ENCODE measurements at regions not wholly inside any gene's neighbourhood (a gene's known extent, or its start where the extent isn't known, plus 50 kb on each side); places are given as distances from the start of the nearest gene placed in this dataset.

- TF ChIP-seq, protein P1, sequence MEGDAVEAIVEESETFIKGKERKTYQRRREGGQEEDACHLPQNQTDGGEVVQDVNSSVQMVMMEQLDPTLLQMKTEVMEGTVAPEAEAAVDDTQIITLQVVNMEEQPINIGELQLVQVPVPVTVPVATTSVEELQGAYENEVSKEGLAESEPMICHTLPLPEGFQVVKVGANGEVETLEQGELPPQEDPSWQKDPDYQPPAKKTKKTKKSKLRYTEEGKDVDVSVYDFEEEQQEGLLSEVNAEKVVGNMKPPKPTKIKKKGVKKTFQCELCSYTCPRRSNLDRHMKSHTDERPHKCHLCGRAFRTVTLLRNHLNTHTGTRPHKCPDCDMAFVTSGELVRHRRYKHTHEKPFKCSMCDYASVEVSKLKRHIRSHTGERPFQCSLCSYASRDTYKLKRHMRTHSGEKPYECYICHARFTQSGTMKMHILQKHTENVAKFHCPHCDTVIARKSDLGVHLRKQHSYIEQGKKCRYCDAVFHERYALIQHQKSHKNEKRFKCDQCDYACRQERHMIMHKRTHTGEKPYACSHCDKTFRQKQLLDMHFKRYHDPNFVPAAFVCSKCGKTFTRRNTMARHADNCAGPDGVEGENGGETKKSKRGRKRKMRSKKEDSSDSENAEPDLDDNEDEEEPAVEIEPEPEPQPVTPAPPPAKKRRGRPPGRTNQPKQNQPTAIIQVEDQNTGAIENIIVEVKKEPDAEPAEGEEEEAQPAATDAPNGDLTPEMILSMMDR (conservative IDR thresholded peaks at IDR 0.05) = no peak
- no peak for TF ChIP-seq EZH2 (IDR thresholded peaks at IDR 0.05; ENCODE audit: low read depth)
Measured at GRCh38 chr15:87547470-87548181, 708.9 kb downstream of the NTRK3 start.

Data from PC-9 (cell line).